ENCODE measurements at regions not wholly inside any gene's neighbourhood (a gene's known extent, or its start where the extent isn't known, plus 50 kb on each side); places are given as distances from the start of the nearest gene placed in this dataset.

DNA sequence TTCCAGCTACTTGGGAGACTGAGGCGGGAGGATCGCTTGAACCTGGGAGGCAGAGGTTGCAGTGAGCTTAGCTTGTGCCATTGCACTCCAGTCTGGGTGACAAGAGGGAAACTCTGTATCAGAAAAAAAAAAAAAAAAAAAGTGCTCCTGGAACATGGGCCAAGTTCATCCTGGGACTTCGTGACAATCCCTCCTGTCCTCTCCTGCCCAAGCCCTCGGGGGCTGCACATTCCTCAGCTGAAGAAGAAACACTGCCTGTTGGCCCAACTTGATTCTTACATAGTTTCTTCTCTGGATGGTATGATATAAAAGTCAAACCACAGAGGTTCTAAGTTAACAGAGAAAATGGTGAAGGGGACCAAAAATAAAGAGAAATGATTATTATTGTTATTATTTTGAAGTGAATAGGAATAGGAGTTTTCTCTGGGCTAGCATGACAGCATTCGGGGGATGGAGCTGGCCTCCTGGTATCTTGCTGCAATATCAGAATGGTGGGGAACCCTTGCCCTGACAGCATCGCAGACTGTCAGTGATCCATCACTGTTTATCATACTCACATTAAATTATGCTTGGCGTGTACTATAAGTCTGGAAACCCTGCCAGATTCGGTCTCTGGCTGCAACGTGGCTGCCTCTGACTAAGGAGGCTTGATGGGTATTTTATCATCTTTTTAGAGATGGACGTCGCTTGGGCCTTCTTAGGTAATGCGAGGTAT lies 113.7 kb upstream of the OXGR1 start:
- TF ChIP-seq, protein P1, sequence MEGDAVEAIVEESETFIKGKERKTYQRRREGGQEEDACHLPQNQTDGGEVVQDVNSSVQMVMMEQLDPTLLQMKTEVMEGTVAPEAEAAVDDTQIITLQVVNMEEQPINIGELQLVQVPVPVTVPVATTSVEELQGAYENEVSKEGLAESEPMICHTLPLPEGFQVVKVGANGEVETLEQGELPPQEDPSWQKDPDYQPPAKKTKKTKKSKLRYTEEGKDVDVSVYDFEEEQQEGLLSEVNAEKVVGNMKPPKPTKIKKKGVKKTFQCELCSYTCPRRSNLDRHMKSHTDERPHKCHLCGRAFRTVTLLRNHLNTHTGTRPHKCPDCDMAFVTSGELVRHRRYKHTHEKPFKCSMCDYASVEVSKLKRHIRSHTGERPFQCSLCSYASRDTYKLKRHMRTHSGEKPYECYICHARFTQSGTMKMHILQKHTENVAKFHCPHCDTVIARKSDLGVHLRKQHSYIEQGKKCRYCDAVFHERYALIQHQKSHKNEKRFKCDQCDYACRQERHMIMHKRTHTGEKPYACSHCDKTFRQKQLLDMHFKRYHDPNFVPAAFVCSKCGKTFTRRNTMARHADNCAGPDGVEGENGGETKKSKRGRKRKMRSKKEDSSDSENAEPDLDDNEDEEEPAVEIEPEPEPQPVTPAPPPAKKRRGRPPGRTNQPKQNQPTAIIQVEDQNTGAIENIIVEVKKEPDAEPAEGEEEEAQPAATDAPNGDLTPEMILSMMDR (IDR thresholded peaks at IDR 0.05) = no peak
- no peak for TF ChIP-seq POLR2A (IDR thresholded peaks at IDR 0.05)
